DOHH2 (cell line): ENCODE measurements at regions not wholly inside any gene's neighbourhood (a gene's known extent, or its start where the extent isn't known, plus 50 kb on each side); places are given as distances from the start of the nearest gene placed in this dataset.

Experiments
- H3F3A ChIP-seq: fragments of 200-600 bp; sonication (generic), shearing (Covaris generic); 2 replicates; pipeline ENCODE4 v1.6.0; 2016; ENCODE audit warnings: antibody characterized with exemption, mild to moderate bottlenecking; ENCODE audit not compliant: control insufficient read depth, insufficient read depth
- H3K27ac ChIP-seq: fragments of 200-600 bp; sonication (generic); 2 replicates; pipeline ENCODE4 v1.5.1; 2014; ENCODE audit warnings: low read depth, mild to moderate bottlenecking, low read length, moderate library complexity
- H3K27me3 ChIP-seq: fragments of 200-600 bp; sonication (generic); 2 replicates; pipeline ENCODE4 v1.6.1; 2014; ENCODE audit warnings: mild to moderate bottlenecking, low read length, mixed read lengths; ENCODE audit not compliant: control insufficient read depth
- H3K36me3 ChIP-seq: fragments of 200-600 bp; sonication (generic); 2 replicates; pipeline ENCODE4 v1.6.1; 2014; ENCODE audit warnings: mild to moderate bottlenecking, low read length, moderate library complexity, mixed read lengths; ENCODE audit not compliant: control insufficient read depth
- H3K4me1 ChIP-seq: fragments of 200-600 bp; sonication (generic); 2 replicates; pipeline ENCODE4 v1.6.1; 2014; ENCODE audit warnings: mild to moderate bottlenecking, low read length, mixed read lengths; ENCODE audit not compliant: control insufficient read depth
- H3K4me2 ChIP-seq: fragments of 200-600 bp; sonication (generic); 2 replicates; pipeline ENCODE4 v1.6.0; 2014; ENCODE audit warnings: mild to moderate bottlenecking, low read length, moderate library complexity
- H3K4me3 ChIP-seq: fragments of 200-600 bp; sonication (generic); 2 replicates; pipeline ENCODE4 v1.5.1; 2014; ENCODE audit warnings: mild to moderate bottlenecking, low read length, mixed read lengths
- H3K79me2 ChIP-seq: fragments of 200-600 bp; sonication (generic); 2 replicates; pipeline ENCODE4 v1.6.1; 2014; ENCODE audit warnings: mild to moderate bottlenecking, low read length, mixed read lengths; ENCODE audit not compliant: control insufficient read depth
- H3K9me2 ChIP-seq: fragments of 200-600 bp; sonication (generic); replicated peaks from 2 replicates; pipeline ENCODE4 v1.6.1; 2014; ENCODE audit warnings: mild to moderate bottlenecking, low read length, mixed read lengths; ENCODE audit not compliant: control insufficient read depth
- H3K9me3 ChIP-seq: fragments of 200-600 bp; sonication (generic); 2 replicates; pipeline ENCODE4 v1.6.1; 2014; ENCODE audit warnings: antibody characterized with exemption, low read length, mixed read lengths; ENCODE audit not compliant: control insufficient read depth, insufficient read depth
- H4K20me1 ChIP-seq: fragments of 200-600 bp; sonication (generic); 2 replicates; pipeline ENCODE4 v1.6.0; 2014; ENCODE audit warnings: low read depth, mild to moderate bottlenecking, antibody characterized with exemption, low read length, moderate library complexity; ENCODE audit not compliant: control insufficient read depth, insufficient read depth
- CTCF ChIP-seq: fragments of 200-600 bp; sonication (generic); IDR thresholded peaks from one replicate; pipeline ENCODE4 v1.5.1; 2014; ENCODE audit warnings: antibody characterized with exemption, mild to moderate bottlenecking, low read depth, low read length; ENCODE audit not compliant: poor library complexity, severe bottlenecking
- EZH2phosphoT487 ChIP-seq: fragments of 200-600 bp; sonication (generic); IDR thresholded peaks from 2 replicates; pipeline ENCODE4 v1.6.1; 2017; ENCODE audit warnings: borderline replicate concordance, mild to moderate bottlenecking, antibody characterized with exemption, low read length, moderate library complexity, mixed read lengths

DNA sequence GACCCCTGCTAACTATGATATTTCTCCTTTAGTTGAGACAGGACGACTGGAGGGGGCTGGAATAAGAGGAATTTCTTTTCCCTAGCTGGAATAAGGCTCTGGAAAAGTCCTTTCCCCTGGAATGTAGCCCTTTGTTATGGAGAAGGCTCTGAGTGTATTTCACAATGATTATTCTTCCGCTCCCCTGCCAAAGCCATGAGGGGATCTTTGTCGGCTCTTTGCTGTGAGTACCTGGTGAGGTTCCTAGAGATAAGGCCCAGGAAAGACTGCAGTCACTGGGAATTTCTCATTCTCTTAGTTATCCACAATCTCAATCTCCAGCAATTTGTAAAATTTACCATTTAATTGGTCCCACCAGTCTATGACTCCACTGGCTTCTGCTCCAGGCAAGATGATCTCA is 340.2 kb upstream of the HNRNPA3 start:
- Histone ChIP-seq H3K4me2 (no peak overlapping the region), H3K9me2 (no peaks in the 10 kb centered on the region), H3K79me2 (no peaks in the 10 kb centered on the region), H3K36me3 (no peaks in the 10 kb centered on the region), H3K9me3 (no peaks in the 10 kb centered on the region), H3K27me3 (no peaks in the 10 kb centered on the region), H4K20me1 (no peaks in the 10 kb centered on the region), H3K4me1 (no peaks in the 10 kb centered on the region), H3F3A (no peaks in the 10 kb centered on the region), H3K4me3 (no peak overlapping the region), H3K27ac (no peak overlapping the region)
- TF ChIP-seq CTCF, result no peak
- TF ChIP-seq EZH2phosphoT487, result no peak

DNA sequence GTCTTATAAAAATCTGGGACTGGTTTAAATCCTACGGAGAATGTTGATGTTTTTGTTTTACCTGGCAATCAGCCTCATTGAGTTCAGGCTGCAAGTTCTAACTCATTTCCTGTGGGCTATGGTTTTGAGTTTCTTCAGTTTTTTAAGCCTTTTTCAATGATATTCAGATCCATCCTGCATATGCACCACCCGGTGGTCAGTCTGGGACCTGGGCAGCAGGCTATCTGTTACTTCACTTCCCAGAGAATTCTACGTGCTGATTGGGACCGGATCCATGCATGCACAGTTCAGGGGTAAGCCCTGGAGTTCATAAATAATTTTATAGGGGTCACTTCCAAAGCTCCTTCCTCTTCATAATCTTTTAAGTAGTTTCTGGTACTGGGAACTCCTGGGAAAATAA is 339.2 kb upstream of the HNRNPA3 start:
- no peak for TF ChIP-seq CTCF
- TF ChIP-seq EZH2phosphoT487, result no peak
- H3K36me3 ChIP-seq, result no peaks in the 10 kb centered on the region

GRCh38 chr2:176876493-176877103 is 336.0 kb upstream of the HNRNPA3 start:
- Histone ChIP-seq H3K4me3 (no peak overlapping the region), H3K27me3 (no peaks in the 10 kb centered on the region), H4K20me1 (no peaks in the 10 kb centered on the region), H3K4me1 (no peaks in the 10 kb centered on the region), H3K27ac (no peak overlapping the region), H3K79me2 (no peaks in the 10 kb centered on the region), H3F3A (no peaks in the 10 kb centered on the region), H3K9me2 (no peaks in the 10 kb centered on the region), H3K4me2 (no peak overlapping the region), H3K36me3 (no peaks in the 10 kb centered on the region), H3K9me3 (no peaks in the 10 kb centered on the region)
- TF ChIP-seq EZH2phosphoT487, result no peak
- no peak for TF ChIP-seq CTCF

More for the DNA sequence above, 339.2 kb upstream of the HNRNPA3 start:
- H3F3A ChIP-seq, result no peaks in the 10 kb centered on the region
- H3K27ac ChIP-seq, result no peak overlapping the region
- H3K27me3 ChIP-seq, result no peaks in the 10 kb centered on the region
- H3K4me2 ChIP-seq, result no peak overlapping the region
- H3K9me3 ChIP-seq, result no peaks in the 10 kb centered on the region
- H4K20me1 ChIP-seq, result no peaks in the 10 kb centered on the region
- H3K4me3 ChIP-seq, result no peak overlapping the region
- H3K79me2 ChIP-seq, result no peaks in the 10 kb centered on the region
- no peaks in the 10 kb centered on the region for H3K4me1 ChIP-seq
- no peaks in the 10 kb centered on the region for H3K9me2 ChIP-seq
